Suppressor macrophage treated with lipopolysaccharide for 4 hours (primary cell): ENCODE measurements at regions not wholly inside any gene's neighbourhood (a gene's known extent, or its start where the extent isn't known, plus 50 kb on each side); places are given as distances from the start of the nearest gene placed in this dataset.
"Not testable (repeated sequence)": the region's sequence is repeated elsewhere in the genome, so short reads cannot be mapped to it uniquely, and the experiment has no call there.

Experiments used
- DNase-seq: peaks from one replicate; pipeline ENCODE4 v3.0.0-alpha.2; 2020

GRCh38 chr6:92219987-92220386 lies 1199.4 kb downstream of the EPHA7 start:
- DNase-seq: not testable (repeated sequence)

GRCh38 chr6:92216717-92217116 lies 1202.6 kb downstream of the EPHA7 start:
- DNase-seq: no peak

GRCh38 chr6:92201618-92202017 lies 1217.7 kb downstream of the EPHA7 start:
- no peak for DNase-seq

GRCh38 chr6:92196325-92196724 lies 1223.0 kb downstream of the EPHA7 start:
- no peak for DNase-seq

- no peak for DNase-seq
These were observed 1223.6 kb downstream of the EPHA7 start for GRCh38 chr6:92195796-92196195.

- DNase-seq: no peak
These were observed 1231.3 kb downstream of the EPHA7 start for GRCh38 chr6:92188016-92188415.

GRCh38 chr6:92184933-92185332 lies 1234.4 kb downstream of the EPHA7 start:
- no peak for DNase-seq

GRCh38 chr6:92181347-92181746 lies 1238.0 kb downstream of the EPHA7 start:
- no peak for DNase-seq

- no peak for DNase-seq
These were observed 1239.3 kb downstream of the EPHA7 start for GRCh38 chr6:92180090-92180489.

- no peak for DNase-seq
These were observed 1242.7 kb downstream of the EPHA7 start for GRCh38 chr6:92176666-92177065.

GRCh38 chr6:92174398-92175073 lies 1244.8 kb downstream of the EPHA7 start:
- DNase-seq: no peak

GRCh38 chr6:92169506-92169905 lies 1249.9 kb downstream of the EPHA7 start:
- no peak for DNase-seq

GRCh38 chr6:92166666-92167065 lies 1252.7 kb downstream of the EPHA7 start:
- no peak for DNase-seq

- DNase-seq: no peak
These were observed 1257.4 kb downstream of the EPHA7 start for GRCh38 chr6:92161953-92162352.

GRCh38 chr6:92160226-92160625 lies 1259.1 kb downstream of the EPHA7 start:
- DNase-seq: no peak

GRCh38 chr6:92159046-92159445 lies 1260.3 kb downstream of the EPHA7 start:
- no peak for DNase-seq

GRCh38 chr6:92150553-92150952 lies 1268.8 kb downstream of the EPHA7 start:
- no peak for DNase-seq

GRCh38 chr6:92147246-92147645 lies 1272.1 kb downstream of the EPHA7 start:
- no peak for DNase-seq

- DNase-seq: no peak
These were observed 1279.8 kb downstream of the EPHA7 start for GRCh38 chr6:92139601-92140000.

GRCh38 chr6:92132957-92133356 lies 1286.4 kb downstream of the EPHA7 start:
- DNase-seq: no peak

GRCh38 chr6:92132457-92132856 lies 1286.9 kb downstream of the EPHA7 start:
- DNase-seq: peak; percentile 21

GRCh38 chr6:92130944-92131343 lies 1288.4 kb downstream of the EPHA7 start:
- DNase-seq: no peak

GRCh38 chr6:92126983-92127382 lies 1292.4 kb downstream of the EPHA7 start:
- DNase-seq: no peak

GRCh38 chr6:92126088-92126487 lies 1293.3 kb downstream of the EPHA7 start:
- no peak for DNase-seq

- no peak for DNase-seq
These were observed 1293.7 kb downstream of the EPHA7 start for GRCh38 chr6:92125681-92126080.
